CD4-positive, alpha-beta T cell treated with Interferon gamma for 1 hour (primary cell): ENCODE measurements at regions not wholly inside any gene's neighbourhood (a gene's known extent, or its start where the extent isn't known, plus 50 kb on each side); places are given as distances from the start of the nearest gene placed in this dataset.

ENCODE experiments used
- DNase-seq: peaks from one replicate; pipeline ENCODE4 v3.0.0-alpha.2; 2020

DNA sequence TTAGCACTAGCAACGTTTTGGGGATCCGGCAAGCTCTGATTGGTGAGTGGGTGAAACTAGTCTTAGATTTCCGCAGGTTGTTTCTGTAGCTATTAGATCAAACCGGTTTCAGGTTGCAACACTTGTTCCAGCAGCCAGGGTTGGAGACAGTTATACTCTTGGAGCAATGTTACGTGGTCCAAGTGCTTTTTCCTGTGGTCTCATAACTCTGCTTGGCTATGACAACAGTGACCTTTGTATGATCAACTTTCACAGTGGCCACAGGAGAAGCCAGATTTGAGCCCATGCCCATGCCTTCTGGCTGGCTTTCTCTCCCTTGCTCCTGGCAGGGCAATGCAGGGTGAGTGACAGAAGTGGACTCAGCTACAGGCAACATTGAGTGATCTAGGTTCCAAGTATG lies 84.5 kb upstream of the TAF1B start:
- DNase-seq: no peak

DNA sequence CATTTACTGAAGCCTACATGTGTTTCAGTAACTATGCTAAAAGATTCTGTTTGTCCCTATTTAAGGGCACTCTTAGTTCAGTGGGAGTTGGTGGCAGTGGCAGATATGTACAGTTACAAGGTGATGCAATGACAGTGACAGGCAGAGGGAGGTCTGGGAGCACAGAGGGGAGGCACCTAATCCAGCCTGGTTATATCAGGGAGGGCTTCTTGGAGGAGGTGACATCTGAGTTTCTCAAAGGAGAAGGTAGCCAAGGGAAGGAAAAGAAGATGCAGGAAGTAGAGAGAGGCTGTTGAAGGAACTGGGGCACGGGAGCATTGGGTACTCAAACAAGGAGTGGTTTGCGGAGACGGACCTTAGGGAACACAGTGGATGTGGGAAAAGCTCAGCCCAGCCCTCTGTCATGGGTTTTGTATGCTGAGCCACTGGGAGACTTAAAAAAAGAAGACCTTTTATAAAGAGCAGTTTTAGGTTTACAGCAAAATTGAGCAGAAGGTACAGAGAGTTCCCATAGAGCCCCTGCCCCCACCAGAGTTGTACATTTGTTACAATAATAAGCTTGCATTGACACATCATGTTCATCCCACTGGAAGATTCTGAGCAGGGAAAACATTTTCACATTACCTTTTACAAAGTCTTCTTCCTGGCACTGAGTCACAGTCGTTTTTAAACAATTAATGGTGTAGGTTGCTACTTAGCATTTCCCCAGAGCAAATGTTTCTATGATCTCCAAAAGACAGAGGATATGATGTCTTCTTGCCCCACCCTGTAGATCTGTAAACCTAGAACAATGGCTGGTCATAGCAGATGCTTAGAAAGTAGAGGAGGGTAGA lies 83.0 kb upstream of the TAF1B start:
- no peak for DNase-seq

DNA sequence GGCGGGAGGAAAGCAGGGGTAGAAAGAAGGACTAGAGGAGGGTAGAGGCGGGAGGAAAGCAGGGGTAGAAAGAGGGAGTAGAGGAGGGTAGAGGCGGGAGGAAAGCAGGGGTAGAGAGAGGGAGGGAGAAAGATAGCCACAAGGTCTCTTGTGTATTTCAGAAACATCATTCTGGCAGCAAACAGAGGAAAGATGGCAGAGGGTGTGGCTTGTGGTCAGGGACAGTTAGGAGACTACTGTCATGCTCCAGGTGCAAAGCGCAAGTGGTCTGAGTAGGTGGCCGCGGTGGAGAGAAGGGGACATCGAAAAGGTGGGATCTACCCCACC lies 82.4 kb upstream of the TAF1B start:
- no peak for DNase-seq

DNA sequence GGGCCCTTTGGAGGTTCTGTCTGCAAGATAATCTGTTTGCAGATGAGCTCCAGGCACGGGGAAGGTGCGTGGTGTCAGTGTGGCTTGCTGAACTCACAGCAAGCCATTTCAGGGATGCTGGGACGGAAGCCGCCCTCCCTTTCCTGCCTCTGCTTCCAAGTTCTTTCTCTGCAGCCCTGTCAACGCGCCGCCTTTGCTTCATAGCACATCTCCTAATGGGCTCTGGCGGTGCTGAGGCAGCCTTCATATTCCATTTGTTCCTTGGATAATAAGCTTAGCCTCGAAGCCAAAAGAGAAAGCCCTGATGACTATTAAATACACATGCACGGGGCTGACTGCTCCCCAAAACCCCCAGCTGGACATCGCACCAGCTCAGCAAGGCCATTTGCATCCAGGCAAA lies 81.7 kb upstream of the TAF1B start:
- no peak for DNase-seq

DNA sequence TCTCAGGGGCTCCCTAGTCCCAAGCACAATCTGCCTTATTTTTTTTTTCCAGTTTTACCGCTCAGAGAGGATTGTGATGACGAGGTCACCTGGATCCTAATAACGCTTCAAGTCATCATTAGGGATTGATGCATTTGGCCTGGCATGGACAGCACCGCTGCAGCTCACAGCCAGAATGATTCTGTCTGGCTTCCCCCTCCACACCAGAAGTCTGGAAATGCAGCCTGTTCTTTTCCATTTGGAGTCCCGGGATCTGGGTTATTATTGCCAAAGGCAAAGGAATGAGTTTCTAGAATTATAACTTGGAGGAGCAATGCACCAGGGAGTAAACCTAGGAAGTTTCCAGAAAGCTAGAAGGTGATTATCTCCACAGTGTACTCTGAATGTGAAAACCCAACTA lies 81.1 kb upstream of the TAF1B start:
- DNase-seq: no peak

DNA sequence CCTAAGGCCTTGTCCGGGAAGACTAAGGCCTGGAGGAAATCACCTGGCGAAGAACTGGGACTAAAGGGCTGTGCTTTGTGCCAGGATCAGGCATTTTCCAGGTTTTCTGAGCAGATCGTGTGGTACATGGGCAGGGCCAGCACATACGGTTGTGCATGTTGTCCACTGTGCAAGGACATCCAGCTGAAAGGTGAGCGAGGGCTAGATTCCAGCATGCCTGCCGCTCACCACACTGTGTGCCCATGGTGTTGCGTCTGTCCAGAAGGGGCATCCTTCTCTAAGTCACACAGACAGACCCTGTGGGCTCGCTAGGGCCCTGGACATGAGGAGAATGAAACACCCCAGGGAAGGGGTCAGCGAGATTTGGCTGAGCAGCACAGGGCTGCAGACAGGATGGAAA lies 80.3 kb upstream of the TAF1B start:
- DNase-seq: no peak

DNA sequence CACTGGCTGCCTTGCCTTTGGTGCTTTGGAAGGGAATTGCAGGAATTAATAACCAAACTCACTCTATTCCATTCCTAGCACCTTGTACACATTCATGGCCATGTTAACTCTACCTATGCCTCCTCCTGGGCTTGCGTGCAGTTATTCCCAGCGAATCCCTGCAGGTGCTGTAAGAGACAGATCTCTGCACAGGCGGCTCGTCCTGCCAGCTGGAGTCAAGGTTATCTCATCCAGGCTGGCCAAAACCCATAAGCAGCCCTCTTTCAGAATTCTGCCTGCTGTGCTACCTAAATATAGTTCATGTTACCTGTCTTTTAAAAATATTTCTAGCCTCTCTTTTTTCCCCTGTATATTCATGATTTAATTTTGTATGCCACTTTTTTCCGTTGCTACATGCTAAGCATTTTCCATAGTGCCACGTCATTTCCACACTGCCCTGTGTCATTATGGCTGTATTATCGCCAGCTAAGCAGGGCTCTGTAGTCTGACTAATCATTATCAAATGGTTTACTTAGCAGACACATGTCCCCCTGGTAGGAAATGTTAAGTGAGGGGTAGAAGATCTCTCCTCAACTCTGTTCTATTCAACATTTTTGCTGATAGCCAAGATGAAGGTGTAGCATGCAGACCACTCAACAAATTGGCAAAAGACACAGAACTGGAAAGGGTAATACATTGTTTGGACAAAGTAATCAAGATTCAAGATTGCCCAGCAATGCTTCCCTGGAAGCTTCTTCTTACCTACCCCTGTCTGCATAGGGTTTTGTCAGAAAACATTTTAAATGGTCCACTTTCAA lies 79.7 kb upstream of the TAF1B start:
- no peak for DNase-seq

DNA sequence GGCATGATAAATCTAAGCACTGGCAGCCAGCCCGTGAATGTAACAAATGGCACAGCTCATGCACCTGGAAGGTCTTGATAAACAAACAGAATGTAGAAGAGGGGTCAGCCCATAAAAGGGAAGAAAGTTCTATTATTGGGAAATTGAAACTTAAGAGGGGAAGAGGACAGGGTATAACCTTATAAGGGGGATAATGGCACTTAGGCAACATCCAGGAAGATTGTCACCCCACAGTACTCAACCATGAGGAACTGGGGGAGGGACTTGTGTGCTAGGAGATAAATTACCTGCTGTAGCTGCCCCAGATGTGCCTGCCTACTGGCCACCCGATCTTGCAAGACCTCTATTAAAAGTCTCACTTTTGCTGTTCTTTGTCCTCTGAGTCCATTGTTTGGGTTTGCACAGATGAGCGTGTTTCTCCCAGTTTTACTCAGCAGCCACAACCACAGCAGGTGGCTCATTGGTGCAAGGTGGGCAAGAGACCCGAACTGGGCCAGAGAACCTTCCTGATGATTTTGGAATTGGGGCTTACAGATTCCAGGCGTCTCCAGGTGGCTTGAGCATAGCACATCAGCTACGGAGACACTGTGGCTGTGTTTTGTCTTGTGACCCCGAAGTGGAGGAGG lies 79.0 kb upstream of the TAF1B start:
- no peak for DNase-seq

DNA sequence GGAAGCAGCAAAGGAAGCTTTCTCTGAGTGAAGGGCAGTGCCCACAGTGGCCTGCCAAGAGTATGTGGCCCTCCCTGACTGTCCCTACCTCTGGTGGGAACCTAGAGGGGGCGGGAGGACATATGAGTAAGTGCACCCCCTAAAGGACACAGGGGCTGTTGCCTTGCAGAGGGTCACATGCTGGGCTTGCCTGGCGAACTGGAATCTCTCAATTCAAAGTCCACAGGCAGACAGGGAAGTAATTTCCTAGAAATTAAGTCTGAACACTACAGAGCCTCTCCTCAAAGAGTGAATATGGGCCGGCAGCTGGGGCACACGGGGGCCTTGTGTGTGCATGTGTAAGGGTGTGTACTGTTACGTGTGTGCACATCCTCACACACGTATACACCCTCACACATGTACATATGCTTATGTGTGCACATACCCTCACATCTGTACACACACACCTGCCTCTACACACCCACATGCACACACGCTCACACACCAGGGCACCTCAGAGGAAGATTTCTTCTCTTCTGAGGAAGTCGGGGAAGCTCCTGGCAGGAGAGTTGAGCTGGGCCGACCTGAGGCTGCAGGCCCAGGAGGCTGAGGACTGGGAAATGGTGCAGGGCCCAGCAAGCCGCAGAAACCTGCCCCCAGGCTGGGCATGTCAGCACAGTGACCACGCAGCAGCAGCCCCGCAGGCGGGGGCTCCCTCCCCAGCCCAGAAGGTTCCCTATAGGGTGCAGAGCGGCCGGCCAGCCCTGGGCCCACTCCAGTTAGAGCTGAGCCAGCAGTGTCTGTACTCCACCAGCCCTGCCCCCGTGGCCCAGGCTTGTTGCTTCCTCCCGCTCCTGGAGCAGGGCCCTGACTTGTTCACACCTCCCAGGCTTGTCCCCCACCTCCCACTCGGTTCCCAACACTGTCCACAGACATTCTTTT lies 77.4 kb upstream of the TAF1B start:
- DNase-seq: no peak

DNA sequence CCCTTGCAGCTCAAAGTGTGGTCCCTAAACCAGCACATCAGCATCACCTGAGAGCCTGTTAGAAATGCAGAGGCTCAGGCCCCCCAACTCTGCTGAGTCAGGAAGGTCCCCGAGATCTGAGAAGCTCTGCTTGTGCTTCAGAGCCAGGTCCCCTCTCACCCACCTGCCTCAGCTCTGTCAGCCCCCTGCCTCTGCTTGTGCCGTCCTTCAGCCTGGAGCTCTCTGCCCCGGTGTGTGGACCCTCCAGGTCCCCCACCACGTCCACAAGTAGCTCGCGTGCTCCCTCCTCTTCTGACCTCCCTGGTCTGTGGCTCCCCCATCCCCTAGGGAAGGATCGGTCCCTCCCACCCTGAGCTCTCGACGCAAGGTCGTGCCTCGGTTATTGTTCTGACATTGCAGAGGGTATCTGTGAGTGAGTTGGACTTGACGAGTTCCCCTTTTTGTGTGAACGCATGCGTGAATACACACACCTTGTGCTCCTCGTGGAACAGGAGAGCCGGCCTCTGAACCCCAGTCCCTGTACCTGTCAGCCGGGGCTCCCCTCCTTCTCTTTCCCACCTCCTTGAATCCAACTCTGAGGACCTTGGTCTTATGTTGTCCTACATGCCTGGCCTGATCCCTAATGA lies 75.5 kb upstream of the TAF1B start:
- no peak for DNase-seq

DNA sequence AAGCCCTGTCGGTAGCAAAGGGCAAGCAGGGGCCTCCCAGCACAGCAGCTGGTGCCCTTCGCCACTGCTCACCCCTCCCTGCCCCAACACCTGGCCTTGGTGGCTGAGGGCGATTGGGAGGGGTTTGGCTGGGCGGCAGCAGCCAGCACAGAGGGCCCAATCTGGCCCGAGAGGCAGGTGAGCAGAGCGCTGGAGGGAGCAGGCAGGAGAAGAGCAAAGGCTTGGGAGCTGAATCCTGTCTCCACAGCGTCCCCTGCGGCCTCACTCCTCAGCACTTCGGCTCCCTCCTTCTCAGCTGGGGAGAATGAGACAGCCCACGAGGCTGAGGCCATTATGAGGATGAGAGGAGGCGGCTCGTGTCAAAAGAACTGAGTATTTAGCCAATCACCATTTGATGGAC lies 74.9 kb upstream of the TAF1B start:
- DNase-seq: no peak

DNA sequence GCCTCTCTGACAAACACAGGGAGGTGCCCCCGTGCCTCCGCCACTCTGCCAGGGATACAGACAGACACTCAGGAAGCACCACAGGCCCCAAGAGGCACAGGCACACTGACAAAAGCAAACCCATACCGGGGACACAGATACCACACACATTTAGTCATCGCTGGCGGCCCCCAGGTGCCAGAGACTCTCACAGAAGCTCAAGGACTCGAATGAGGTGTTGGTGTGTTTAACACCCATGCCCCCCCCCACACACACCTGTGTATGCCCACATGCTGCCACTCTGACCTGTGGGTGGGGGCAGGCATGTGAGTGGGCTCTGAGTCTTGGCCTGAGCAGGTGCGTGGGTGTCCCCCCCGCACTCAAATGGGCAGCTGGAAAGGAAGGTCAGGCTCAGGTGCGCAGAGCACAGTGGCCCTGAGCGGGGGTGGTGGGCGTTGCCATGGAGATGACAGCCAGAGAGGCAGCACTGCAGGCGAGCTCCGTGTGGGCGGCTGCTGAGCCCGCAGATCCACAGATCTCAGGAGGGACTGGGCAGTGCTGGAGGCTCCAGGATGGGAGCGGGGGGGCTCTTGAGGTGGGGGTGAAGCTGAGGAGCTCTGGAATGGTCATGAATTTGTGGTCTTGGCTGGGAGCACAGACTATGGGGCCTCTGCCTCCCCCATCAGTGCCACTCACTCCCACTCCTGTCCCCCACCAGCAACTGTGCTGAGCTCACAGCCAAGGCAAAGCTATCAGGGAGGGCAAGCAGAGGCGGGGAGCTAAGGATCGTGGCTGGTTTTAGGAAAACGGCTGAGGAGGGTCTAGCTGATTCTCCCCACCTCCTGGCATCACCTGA lies 73.9 kb upstream of the TAF1B start:
- DNase-seq: no peak

DNA sequence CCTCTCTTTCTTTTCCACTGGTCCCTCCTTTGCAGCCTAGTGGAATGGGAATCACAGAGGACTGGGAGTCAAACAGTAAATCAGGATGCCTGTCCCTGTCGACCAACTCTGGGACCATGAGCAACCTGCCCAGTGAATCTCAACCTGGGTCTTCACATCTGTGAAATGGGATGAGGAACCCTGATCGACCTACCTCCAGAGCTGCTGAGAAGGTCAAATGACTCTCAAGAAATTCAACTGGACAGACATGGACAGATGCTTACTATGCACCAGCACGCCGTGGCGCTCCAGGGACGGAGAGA lies 73.3 kb upstream of the TAF1B start:
- DNase-seq: no peak

DNA sequence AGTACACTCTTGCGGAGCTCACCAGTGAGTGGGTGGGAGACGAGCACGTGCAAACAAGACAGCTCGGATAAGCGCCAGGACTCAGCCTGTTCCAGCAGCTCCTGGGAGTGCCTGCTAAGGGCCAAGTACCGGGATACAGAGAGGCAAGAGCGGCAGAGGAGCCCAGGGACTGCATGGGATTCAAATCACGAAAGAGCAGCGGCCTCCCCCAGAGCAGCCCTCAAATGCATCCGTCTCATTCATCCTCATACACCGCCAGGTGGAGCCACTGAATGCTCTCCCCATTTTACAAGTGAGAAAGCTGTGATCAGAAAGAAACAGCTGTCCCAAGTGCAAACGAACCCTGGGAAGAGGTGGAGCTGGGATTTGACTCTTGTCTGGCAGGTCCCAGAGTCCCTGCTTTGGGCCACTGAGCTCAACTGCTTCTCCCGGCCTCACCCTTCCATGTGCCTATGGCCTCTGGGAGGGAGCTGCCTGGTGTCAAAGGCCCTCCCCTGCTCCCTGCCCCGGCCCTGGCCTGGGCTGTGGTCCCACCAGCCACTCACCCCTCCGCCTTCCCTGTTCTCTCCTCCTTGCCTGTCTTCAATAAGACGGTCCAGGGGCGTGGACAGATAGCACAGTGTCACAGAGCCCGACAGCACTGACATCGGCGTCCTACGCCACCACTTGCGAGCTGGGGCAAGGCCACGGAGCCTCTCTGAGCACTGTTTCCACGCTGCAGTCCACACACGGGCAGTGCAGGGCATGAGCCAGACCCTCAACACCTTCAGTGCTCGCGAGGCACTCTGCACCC lies 72.8 kb upstream of the TAF1B start:
- peak; percentile 37 for DNase-seq

DNA sequence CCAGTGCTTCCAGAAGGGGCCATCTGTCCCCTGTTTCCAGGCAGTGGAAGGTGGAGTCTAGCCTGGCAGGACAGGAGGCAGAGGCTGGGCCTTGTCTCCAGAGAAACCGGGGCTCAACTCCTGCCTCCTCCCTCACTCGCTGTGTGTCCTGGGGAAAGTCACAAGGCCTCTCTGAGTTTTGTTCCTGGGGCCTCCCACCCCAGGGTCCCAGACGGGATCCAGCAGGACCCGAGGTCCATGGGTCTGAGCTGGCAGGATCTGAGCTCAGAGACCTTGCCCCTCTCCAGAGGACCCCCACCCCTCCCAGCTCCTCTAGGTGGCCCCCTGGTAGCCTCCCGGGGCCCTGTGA lies 72.2 kb upstream of the TAF1B start:
- DNase-seq: no peak

DNA sequence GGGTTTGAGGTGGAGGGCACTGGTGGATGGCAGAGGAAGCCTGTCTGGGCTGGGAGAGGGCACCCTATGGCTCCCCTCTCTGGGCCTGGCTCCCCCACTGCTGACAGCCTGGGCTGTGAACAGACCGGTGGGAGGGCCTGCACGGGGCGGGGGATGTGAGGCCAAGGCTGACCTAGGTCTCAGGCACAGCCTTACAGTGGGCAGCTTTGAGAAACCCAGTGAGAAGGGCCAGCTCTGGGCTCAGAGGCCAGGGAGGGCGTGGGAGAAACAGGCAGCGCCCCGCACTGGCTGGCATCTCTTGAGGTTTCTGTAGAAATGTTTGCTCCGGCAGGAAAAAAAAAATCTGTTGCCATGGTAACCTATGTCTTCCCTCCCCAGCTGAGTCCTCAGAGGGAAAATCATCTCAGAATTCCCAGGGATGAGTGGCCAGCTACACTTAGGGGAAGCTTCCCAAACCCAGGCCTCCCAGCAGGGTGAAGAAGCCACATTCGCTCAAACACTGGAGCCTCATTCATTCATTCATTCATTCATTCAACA lies 71.7 kb upstream of the TAF1B start:
- DNase-seq: no peak

DNA sequence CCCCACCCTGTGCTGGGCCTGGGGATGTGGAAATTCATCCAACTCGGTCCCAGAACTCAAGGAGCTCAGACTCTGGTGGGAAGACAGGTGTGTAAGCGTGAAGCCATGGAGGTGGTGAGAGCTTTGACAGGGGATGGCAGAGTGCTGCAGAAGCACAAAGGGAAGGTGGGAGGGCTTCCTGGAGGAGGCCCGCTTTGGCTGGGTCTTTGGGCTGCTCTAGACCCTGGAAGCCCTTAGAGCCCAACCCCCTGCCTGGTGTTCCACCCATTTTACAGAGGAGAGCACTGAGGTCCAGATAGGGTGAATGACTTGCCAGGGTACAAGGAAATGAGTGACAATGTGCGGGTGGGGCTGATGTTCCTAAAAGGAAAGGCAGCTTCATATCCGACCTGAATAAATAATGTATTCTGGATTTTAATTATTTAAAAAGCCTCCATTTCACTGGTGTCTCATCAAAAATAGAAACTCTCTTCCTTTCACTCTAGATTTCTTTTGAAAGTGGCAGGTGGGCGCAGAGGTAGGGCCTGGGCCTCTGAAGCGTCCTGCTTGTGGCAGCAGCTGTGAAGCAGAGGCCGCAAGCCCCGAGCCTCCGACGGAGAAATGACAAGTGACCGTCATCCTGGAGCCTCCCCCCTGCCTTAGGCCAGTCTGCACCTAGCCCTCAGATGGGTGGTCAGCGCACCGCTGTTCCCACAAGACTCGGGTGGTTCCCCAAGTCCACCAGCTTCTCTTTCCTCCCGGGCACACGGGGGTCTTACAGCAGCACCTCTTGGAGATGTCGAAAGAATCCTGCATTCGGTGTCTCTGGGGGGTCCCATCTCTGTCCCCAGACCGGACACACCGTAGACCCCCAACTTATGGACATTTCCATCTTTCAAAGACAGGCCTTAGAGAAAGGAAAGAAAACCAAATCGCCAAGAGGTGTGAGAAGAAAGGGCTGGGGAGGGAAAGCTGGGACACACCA lies 71.0 kb upstream of the TAF1B start:
- DNase-seq: no peak

DNA sequence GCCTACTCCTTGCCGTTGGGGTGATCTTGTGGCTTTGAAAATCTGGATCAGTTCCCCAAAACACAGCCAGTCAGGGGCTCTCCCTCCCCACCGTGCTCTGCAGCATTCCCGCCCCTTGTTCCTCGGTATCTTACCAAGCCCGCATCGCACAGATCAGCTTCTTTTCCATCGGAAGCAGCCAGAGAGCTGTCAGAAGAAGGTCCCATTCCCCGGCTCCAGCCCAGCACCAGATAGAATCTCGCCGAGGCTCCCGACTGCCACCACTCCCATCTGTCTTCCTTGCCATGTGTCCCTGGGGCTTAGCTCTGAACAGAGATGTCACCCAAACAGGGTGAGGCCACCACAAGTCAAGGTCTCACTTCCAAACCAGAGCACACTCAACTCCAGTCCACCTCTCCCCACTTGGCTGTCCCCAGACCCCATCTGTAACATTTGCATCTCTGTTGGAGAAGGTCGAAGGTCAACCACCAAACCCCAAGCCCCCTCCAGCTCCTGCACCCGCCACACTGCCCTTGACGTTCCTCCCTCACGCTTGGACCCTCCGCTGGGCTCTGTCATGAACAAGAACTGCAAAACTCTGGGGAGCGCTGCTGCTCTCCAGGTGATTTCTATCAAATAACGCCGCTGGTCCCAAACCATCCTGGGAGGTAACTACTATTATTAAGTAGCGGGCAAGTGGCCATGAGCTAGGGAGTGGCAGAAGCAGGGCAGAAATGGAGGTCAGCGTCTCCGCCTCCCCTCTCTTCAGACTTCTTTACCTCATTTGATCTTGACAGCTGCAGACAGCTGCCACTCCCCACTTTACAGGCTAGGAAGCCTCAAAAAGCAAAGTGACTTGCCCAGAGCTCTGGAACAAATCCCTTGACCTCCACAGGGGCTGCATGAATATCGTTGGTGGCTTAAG lies 70.0 kb upstream of the TAF1B start:
- no peak for DNase-seq

DNA sequence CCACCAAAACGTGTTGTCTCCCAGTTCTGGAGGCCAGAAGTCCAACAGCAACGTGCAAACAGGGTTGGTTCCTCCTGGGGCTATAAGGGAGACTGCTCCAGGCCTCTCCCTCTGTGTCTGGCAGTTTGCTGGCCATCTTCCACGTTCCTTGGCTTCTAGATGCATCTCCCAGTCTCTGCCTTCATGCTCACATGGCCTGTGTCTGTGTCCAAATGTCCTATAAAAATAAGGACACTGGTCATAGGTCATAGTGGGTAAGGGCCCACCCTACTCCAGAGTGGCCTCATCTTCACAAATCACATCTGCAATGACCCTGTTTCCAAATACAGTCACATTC lies 69.4 kb upstream of the TAF1B start:
- no peak for DNase-seq
